ENCODE measurements at regions not wholly inside any gene's neighbourhood (a gene's known extent, or its start where the extent isn't known, plus 50 kb on each side); places are given as distances from the start of the nearest gene placed in this dataset.

- Histone ChIP-seq H3K9me3 (no peaks in the 10 kb centered on the region), H3K27me3 (no peaks in the 10 kb centered on the region), H3K27ac (no peak overlapping the region), H3K36me3 (no peaks in the 10 kb centered on the region), H3K4me3 (no peak overlapping the region), H3K4me1 (no peaks in the 10 kb centered on the region)
- intact Hi-C loops (cut with DNase I; ENCODE audit: low total_unique reads), result no loop called here
- no peak for TF ChIP-seq POLR2A (IDR thresholded peaks at IDR 0.05)
- no peak for TF ChIP-seq CTCF (IDR thresholded peaks at IDR 0.05)
- DNase-seq, result no peak
These were observed 555.4 kb downstream of the SLC4A3 start for GRCh38 chr2:220182790-220183189.

- H3K4me3 ChIP-seq, result no peak overlapping the region
- H3K27me3 ChIP-seq, result no peaks in the 10 kb centered on the region
- no peak for TF ChIP-seq POLR2A (IDR thresholded peaks at IDR 0.05)
- TF ChIP-seq CTCF (IDR thresholded peaks at IDR 0.05), result no peak
- no peaks in the 10 kb centered on the region for H3K9me3 ChIP-seq
- no peaks in the 10 kb centered on the region for H3K4me1 ChIP-seq
- no peak for DNase-seq
- intact Hi-C loops (cut with DNase I; ENCODE audit: low total_unique reads), result no loop called here
- H3K36me3 ChIP-seq, result no peaks in the 10 kb centered on the region
- H3K27ac ChIP-seq, result no peak overlapping the region
These were observed 558.4 kb downstream of the SLC4A3 start for GRCh38 chr2:220185766-220186305.

- Histone ChIP-seq H3K27me3 (no peaks in the 10 kb centered on the region), H3K9me3 (no peaks in the 10 kb centered on the region), H3K4me1 (no peaks in the 10 kb centered on the region), H3K27ac (no peak overlapping the region), H3K36me3 (no peaks in the 10 kb centered on the region), H3K4me3 (no peak overlapping the region)
- intact Hi-C loops (cut with DNase I; ENCODE audit: low total_unique reads), result no loop called here
- TF ChIP-seq CTCF (IDR thresholded peaks at IDR 0.05), result no peak
- no peak for TF ChIP-seq POLR2A (IDR thresholded peaks at IDR 0.05)
- DNase-seq, result no peak
These were observed 560.6 kb downstream of the SLC4A3 start for GRCh38 chr2:220188031-220188430.

- Histone ChIP-seq H3K36me3 (no peaks in the 10 kb centered on the region), H3K9me3 (no peaks in the 10 kb centered on the region), H3K27ac (no peak overlapping the region), H3K4me3 (no peak overlapping the region), H3K27me3 (no peaks in the 10 kb centered on the region), H3K4me1 (no peaks in the 10 kb centered on the region)
- TF ChIP-seq POLR2A (IDR thresholded peaks at IDR 0.05), result no peak
- no peak for TF ChIP-seq CTCF (IDR thresholded peaks at IDR 0.05)
- no peak for DNase-seq
- intact Hi-C loops (cut with DNase I; ENCODE audit: low total_unique reads), result no loop called here
These were observed 563.6 kb downstream of the SLC4A3 start for GRCh38 chr2:220191031-220191430.

GRCh38 chr2:220191737-220192136 is 564.3 kb downstream of the SLC4A3 start:
- TF ChIP-seq CTCF (IDR thresholded peaks at IDR 0.05), result no peak
- no peak for TF ChIP-seq POLR2A (IDR thresholded peaks at IDR 0.05)
- Histone ChIP-seq H3K27ac (no peak overlapping the region), H3K9me3 (no peaks in the 10 kb centered on the region), H3K4me1 (no peaks in the 10 kb centered on the region), H3K27me3 (no peaks in the 10 kb centered on the region), H3K4me3 (no peak overlapping the region), H3K36me3 (no peaks in the 10 kb centered on the region)
- intact Hi-C loops (cut with DNase I; ENCODE audit: low total_unique reads), result no loop called here
- no peak for DNase-seq
